Uterus (tissue), 3 donors: ENCODE measurements at regions not wholly inside any gene's neighbourhood (a gene's known extent, or its start where the extent isn't known, plus 50 kb on each side); places are given as distances from the start of the nearest gene placed in this dataset.

Experiments used
- DNase-seq, 2 donors: peaks; one replicate each; pipeline ENCODE4 v3.0.0-alpha.2; 2019 to 2020
- H3K27ac ChIP-seq, 2 donors: fragments of 200-600 bp; sonication (generic); 1 replicate in 1 of 2; 2 replicates in 1 of 2; pipeline ENCODE4 v1.5.1; 2016 to 2018
- H3K27me3 ChIP-seq, 2 donors: fragments of 200-600 bp; sonication (generic); one replicate each; pipeline ENCODE4 v1.5.1; 2018 to 2019; ENCODE audit warnings: control low read depth in 1 of 2
- H3K36me3 ChIP-seq, 2 donors: fragments of 200-600 bp; sonication (generic); one replicate each; pipeline ENCODE4 v1.5.1; 2019; ENCODE audit warnings: control low read depth in 1 of 2
- H3K4me1 ChIP-seq, 2 donors: fragments of 200-600 bp; sonication (generic); one replicate each; pipeline ENCODE4 v1.5.1; 2018 to 2019; ENCODE audit warnings: control low read depth in 1 of 2
- H3K4me3 ChIP-seq, 2 donors: fragments of 200-600 bp; sonication (generic); 1 replicate in 1 of 2; 2 replicates in 1 of 2; pipeline ENCODE4 v1.5.1; 2018 to 2019; ENCODE audit warnings: mild to moderate bottlenecking in 1 of 2
- H3K9me3 ChIP-seq, 2 donors: fragments of 200-600 bp; sonication (generic); one replicate each; pipeline ENCODE4 v1.5.1; 2019; ENCODE audit warnings: control low read depth in 1 of 2
- POLR2A ChIP-seq, 2 donors: fragments of 450-650 bp; IDR thresholded peaks; one replicate each; pipeline ENCODE4 v1.6.1; 2016; ENCODE audit warnings: antibody characterized with exemption in 2 of 2, mild to moderate bottlenecking in 1 of 2, moderate library complexity in 1 of 2
- intact Hi-C: fragments of 100-400 bp; cut with DNase I; formaldehyde crosslinking; loops from one replicate; pipeline ENCODE4 v1.15.1; 2023; ENCODE audit warnings: low total_unique reads
- TF ChIP-seq, protein P1 (sequence below), 4 experiments: fragments of 200-600 bp in 2 of 4; fragments of 450-650 bp in 2 of 4; sonication (generic) in 2 of 4; IDR thresholded peaks; one replicate each; pipeline ENCODE4 v1.5.1; 2016 to 2019; ENCODE audit warnings: antibody characterized with exemption in 4 of 4, mild to moderate bottlenecking in 2 of 4, moderate library complexity in 1 of 4
- donor health status: DM: yes; HTN: yes; CAD: no.

DNA sequence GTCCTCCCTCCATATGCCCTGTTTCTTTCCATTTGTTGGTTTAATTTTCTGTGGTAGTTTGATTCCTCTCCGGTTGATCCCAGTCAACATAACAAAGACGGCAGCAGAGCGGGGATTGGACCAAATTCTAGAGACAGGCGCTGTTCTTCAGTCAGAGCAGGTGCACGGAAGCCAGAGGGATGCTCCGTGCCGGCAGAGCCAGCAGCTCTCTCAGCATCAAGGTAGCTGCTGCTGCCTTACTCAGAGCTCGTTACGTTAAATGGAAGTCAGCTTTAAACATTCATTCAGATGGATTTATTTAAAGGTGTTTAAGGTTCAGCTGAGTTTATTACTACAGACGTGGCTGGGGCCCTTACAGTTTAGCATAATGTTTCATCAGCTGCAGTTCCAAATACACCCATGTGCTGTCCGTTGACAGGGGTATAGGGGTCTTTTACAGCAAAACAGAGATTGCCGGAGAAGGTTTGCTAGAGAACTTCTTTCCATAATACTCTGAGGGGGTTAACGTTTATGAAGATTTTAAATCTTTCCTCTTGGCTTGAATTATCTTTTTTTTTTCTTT, 497.2 kb upstream of the PIK3C3 start:
- no peaks in the 10 kb centered on the region for H3K36me3 ChIP-seq
- intact Hi-C loops = no loop called here
- TF ChIP-seq, protein P1, sequence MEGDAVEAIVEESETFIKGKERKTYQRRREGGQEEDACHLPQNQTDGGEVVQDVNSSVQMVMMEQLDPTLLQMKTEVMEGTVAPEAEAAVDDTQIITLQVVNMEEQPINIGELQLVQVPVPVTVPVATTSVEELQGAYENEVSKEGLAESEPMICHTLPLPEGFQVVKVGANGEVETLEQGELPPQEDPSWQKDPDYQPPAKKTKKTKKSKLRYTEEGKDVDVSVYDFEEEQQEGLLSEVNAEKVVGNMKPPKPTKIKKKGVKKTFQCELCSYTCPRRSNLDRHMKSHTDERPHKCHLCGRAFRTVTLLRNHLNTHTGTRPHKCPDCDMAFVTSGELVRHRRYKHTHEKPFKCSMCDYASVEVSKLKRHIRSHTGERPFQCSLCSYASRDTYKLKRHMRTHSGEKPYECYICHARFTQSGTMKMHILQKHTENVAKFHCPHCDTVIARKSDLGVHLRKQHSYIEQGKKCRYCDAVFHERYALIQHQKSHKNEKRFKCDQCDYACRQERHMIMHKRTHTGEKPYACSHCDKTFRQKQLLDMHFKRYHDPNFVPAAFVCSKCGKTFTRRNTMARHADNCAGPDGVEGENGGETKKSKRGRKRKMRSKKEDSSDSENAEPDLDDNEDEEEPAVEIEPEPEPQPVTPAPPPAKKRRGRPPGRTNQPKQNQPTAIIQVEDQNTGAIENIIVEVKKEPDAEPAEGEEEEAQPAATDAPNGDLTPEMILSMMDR (IDR thresholded peaks at IDR 0.05) = no peak
- no peak for DNase-seq
- no peak overlapping the region for H3K27ac ChIP-seq
- no peaks in the 10 kb centered on the region for H3K27me3 ChIP-seq
- no peaks in the 10 kb centered on the region for H3K4me1 ChIP-seq
- H3K4me3 ChIP-seq = no peak overlapping the region
- H3K9me3 ChIP-seq = no peaks in the 10 kb centered on the region

- no peak for DNase-seq
- no peaks in the 10 kb centered on the region for H3K9me3 ChIP-seq
- H3K4me3 ChIP-seq = no peak overlapping the region
- no peaks in the 10 kb centered on the region for H3K36me3 ChIP-seq
- TF ChIP-seq, protein P1 (IDR thresholded peaks at IDR 0.05) = no peak
- TF ChIP-seq POLR2A (IDR thresholded peaks at IDR 0.05) = no peak
- intact Hi-C loops = no loop called here
- no peaks in the 10 kb centered on the region for H3K27me3 ChIP-seq
- no peak overlapping the region for H3K27ac ChIP-seq
- no peaks in the 10 kb centered on the region for H3K4me1 ChIP-seq
Observed at GRCh38 chr18:41456831-41457230, 498.2 kb upstream of the PIK3C3 start.

DNA sequence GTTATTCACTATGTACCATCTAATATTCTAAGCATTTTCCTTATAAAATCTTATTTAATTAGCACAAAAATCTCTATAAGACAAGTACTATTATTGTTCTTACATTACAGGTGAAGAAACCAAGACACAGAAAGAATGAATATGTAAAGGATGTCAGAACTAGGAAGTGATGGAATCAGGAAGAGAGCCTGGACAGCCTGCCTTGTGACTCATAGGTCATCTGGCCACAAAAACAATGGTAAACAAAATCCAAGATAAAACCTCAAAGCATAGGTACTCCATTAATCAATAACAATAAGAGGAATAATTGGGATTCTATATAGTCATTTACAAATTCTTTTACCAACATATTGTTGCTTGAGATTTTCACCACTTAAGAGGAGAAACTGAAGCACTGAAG, 505.4 kb upstream of the PIK3C3 start:
- no peak overlapping the region for H3K4me3 ChIP-seq
- TF ChIP-seq POLR2A (IDR thresholded peaks at IDR 0.05) = no peak
- TF ChIP-seq, protein P1 (IDR thresholded peaks at IDR 0.05) = no peak
- H3K27me3 ChIP-seq = no peaks in the 10 kb centered on the region
- no peaks in the 10 kb centered on the region for H3K4me1 ChIP-seq
- DNase-seq = no peak
- no peaks in the 10 kb centered on the region for H3K36me3 ChIP-seq
- H3K27ac ChIP-seq = no peak overlapping the region
- intact Hi-C loops = no loop called here
- no peaks in the 10 kb centered on the region for H3K9me3 ChIP-seq

DNA sequence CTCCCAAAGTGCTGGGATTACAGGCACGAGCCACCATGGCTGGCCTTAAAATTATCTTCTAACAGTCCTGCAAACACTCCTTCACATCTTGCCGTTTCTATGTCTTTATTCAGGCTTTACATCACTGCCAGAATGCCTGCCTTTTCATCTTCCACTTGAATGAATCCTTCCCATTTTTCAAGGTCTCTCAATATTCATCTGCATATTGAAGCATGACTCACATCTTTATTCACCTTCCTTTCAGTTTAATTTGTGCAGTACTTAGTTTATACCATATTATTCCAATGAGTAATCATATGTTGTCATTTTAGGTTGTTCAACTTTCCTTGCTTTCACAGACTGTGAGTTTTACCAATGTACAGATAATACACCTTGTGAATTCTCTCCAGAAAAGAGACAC, 510.1 kb upstream of the PIK3C3 start:
- H3K9me3 ChIP-seq = no peaks in the 10 kb centered on the region
- no peaks in the 10 kb centered on the region for H3K4me1 ChIP-seq
- no peak overlapping the region for H3K4me3 ChIP-seq
- H3K27ac ChIP-seq = no peak overlapping the region
- intact Hi-C loops = no loop called here
- no peaks in the 10 kb centered on the region for H3K36me3 ChIP-seq
- no peak for DNase-seq
- H3K27me3 ChIP-seq = no peaks in the 10 kb centered on the region
- no peak for TF ChIP-seq POLR2A (IDR thresholded peaks at IDR 0.05)
- TF ChIP-seq, protein P1 (IDR thresholded peaks at IDR 0.05) = no peak

DNA sequence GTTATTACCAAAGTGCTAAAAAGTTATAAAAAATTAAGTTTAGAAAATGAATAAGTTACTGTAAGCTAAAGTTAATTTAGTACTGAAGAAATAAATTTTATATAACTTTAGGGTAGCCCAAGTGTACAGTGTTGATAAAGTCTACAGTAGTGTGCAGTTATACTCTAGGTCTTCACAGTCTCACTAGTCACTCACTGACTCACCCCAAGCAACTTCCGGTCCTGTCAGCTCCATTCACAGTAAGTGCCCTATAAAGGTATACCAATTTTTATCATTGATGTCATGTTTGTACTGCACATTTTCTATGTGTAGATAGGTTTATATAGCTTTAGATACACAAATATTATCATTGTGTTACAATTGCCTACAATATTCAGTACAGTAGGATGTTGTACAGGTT, 518.3 kb upstream of the PIK3C3 start:
- intact Hi-C loops = no loop called here
- Histone ChIP-seq H3K9me3 (no peaks in the 10 kb centered on the region), H3K4me3 (no peak overlapping the region), H3K27ac (no peak overlapping the region), H3K4me1 (no peaks in the 10 kb centered on the region), H3K36me3 (no peaks in the 10 kb centered on the region), H3K27me3 (no peaks in the 10 kb centered on the region)
- TF ChIP-seq, protein P1 (IDR thresholded peaks at IDR 0.05) = no peak
- TF ChIP-seq POLR2A (IDR thresholded peaks at IDR 0.05) = no peak
- DNase-seq = no peak
